ENCODE measurements at regions not wholly inside any gene's neighbourhood (a gene's known extent, or its start where the extent isn't known, plus 50 kb on each side); places are given as distances from the start of the nearest gene placed in this dataset.

- no peak for DNase-seq
These were observed 53.3 kb upstream of the TOP3B start for GRCh38 chr22:22035771-22036314.

DNA sequence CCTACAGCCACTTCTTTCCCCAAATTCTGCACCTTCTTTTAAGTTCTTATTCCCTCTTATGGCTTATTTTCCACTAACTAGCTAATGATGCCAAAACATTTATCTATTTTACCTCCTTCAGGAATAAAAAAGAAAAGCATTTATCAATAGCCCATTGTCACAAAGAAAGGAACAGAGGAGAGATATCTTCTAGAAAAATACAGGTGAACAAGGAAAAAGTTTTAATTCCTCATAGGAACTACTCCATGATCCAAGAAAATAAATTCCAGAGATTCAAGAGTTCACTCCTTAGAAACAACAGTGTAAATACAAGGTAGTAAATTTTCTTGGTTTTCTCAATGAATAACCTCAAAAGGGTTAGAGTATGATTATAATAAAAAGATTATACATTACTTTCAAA is 52.6 kb upstream of the TOP3B start:
- DNase-seq: no peak

DNA sequence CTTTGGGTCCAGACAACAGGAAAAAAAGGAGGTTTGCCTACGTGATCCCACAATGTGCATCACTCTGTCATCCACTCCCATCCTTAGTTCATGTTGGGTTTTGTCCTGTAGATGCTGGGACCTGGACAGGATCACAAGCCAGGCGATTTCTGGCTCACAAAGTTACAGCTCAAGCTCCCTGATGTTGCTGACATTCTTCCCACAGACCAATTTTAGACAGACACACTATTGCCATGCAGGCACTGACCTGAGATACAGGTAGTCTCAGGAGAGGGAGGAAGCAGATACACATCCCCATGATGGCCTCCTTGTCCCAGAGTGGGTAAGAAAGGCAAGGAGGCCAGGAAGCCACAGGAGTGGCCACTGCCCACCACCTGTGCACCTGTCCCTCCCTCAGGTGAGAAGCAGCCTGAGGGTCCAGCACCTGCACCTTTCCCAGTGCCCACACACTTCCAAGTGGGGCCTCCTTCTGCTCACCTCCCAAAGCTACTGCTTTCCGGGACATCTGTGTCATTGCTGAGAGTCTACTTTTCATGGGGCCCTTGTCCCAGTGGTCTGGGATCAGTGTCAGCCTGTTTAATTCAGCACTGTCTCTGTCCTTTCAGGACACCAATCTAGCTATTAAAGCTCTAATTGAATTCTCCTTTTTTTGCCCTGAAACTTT is 52.0 kb upstream of the TOP3B start:
- no peak for DNase-seq

DNA sequence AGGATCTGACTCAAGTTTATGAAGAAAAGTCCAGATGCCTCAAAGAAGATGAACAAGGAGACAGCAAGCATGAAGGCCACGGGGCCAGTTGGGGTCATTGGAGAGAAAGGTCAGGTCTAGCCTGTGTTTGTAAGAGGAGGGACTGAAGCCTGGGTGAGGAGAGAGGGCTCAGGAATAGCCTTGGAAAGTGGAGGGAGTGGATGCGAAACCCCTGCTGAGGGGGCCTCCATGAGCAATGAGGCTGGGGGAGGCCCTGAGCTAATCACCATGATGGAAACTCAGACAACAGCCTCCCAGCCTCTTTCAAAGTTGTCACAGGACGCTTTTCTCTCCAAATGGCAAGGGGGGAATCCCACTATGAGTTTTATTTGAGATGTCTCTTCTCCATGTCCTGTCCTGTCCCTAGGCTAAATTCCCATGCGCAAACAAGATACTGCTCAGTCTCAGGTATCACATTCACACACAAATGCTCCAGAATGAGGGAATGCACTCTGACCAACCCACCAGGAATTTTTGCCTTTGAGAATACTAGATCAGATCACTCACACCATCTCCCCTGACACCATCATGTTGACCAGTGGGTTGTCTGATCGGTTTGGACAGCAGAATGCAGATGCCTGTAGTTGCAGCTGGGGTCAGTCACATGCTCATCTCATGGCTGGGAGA is 51.3 kb upstream of the TOP3B start:
- DNase-seq: no peak

- no peak for DNase-seq
These were observed 50.6 kb upstream of the TOP3B start for GRCh38 chr22:22032906-22033802.

GRCh38 chr22:22032099-22032905 is 49.7 kb upstream of the TOP3B start:
- DNase-seq: no peak
